HG03280 (cell line): ENCODE measurements at regions not wholly inside any gene's neighbourhood (a gene's known extent, or its start where the extent isn't known, plus 50 kb on each side); places are given as distances from the start of the nearest gene placed in this dataset.
"Not testable (repeated sequence)": the region's sequence is repeated elsewhere in the genome, so short reads cannot be mapped to it uniquely, and the experiment has no call there.

Experiments
- ATAC-seq: cut with Tn5 transposase; IDR thresholded peaks from one replicate; pipeline ENCODE4 v1.9.1; 2021; ENCODE audit warnings: mild to moderate bottlenecking, moderate library complexity; ENCODE audit not compliant: unreplicated experiment

- no peak for ATAC-seq
Measured at GRCh38 chr1:99062192-99062591, 57.5 kb upstream of the PLPPR5 start.

- no peak for ATAC-seq
Measured at GRCh38 chr1:99069146-99069545, 64.5 kb upstream of the PLPPR5 start.

DNA sequence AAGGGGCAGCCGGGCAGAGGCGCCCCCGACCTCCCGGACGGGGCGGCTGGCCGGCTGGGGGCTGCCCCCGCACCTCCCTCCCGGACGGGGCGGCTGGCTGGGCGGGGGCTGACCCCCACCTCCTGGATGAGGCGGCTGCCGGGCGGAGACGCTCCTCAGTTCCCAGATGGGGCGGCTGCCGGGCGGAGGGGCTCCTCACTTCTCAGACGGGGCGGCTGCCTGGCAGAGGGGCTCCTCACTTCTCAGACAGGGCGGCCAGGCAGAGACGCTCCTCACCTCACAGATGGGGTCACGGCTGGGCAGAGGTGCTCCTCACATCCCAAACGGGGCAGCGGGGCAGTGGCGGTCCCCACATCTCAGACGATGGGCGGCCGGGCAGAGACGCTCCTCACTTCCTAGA lies 73.9 kb upstream of the PLPPR5 start:
- ATAC-seq: not testable (repeated sequence)

- ATAC-seq: no peak
Measured at GRCh38 chr1:99082366-99082765, 77.7 kb upstream of the PLPPR5 start.

GRCh38 chr1:99083338-99083737 lies 78.7 kb upstream of the PLPPR5 start:
- ATAC-seq: no peak

DNA sequence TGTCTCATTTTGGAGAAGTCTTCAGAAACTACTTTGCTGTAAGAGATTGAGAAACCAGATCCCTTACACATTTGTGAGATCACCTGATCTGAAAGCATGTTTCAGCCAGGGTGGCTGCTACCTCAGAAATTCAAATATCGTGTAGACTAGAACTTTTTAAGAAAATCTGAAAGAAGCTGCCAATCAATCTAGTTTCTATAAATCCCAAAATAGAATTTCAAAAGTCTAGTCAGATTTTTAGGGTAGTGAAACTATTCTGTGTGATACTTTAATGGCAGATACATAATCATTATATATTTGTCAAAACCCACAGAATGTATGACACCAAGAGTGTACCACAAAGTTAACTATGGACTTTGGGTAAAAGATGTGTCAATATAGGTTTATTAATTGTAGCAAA lies 79.9 kb upstream of the PLPPR5 start:
- ATAC-seq: peak; percentile 74

DNA sequence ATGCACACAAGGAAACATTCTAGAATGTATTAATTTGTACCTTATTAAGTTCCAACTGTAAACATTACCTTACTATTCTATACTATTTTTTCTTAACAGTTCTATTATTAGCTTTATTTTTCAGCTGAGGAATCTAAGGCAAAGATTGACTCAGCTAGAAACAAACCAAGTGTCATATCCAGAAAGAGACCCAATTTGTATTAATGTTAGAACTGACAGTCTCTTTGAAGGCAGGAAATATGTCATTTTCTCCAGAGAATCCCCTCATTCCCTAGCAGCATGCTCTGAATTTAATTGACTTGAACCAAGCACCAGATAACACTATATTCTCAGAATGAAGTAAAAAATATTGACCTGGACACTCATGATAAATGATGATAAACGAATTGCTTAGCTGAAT lies 81.4 kb upstream of the PLPPR5 start:
- no peak for ATAC-seq

DNA sequence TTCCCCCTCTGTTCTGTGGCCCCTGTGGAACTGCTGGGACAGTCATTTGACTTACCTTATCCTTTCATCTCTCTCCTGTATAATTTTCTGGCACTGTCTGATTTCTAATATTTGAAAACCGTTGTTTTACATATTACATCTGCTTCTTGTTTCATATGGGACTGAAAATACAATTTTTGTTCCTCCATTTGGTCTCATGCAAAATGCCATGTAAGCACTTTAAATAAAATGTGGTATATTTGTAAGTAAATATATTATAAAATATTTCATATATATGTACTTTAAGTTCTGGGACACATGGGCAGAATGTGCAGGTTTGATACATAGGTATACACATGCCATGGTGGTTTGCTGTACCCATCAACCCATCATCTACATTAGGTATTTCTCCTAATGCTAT lies 93.9 kb upstream of the PLPPR5 start:
- ATAC-seq: no peak

DNA sequence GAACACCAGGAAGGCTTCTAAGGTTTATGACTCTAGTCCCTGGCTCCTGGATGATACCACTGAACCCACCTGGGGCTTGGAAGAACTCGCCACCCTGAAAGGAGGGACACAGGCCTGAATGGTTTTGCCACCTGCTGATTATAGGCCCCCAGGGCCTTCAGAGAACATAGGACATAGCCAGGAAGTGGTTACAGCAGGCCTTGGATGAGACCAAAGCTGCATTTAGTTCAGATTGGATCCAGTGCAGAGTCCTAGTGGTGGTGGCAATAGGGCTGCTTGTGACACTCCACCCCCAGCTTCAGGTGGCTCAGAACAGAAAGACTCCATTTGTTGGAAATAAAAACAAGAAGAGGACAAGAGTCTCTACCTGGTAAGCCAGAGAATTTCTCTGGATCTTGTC lies 101.6 kb upstream of the PLPPR5 start:
- ATAC-seq: no peak

DNA sequence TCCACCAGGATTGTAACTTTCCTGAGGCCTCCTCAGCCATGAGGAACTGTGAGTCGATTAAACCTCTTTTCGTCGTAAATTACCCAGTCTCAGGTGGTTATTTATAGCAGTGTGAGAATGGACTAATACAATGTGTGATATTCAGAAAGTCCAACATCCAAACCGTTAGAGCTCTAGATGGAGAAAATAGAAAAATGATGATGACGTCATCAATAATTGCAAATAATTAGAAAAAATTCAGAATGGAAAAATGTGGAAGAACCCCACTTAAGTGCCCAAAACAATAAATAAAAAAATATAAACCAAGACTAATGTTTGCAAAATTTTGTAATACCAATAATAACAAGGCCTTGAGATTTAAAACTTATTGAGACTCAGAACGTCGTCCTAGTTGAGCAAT lies 103.0 kb upstream of the PLPPR5 start:
- ATAC-seq: no peak

- no peak for ATAC-seq
Measured at GRCh38 chr1:99110140-99111041, 105.7 kb upstream of the PLPPR5 start.

DNA sequence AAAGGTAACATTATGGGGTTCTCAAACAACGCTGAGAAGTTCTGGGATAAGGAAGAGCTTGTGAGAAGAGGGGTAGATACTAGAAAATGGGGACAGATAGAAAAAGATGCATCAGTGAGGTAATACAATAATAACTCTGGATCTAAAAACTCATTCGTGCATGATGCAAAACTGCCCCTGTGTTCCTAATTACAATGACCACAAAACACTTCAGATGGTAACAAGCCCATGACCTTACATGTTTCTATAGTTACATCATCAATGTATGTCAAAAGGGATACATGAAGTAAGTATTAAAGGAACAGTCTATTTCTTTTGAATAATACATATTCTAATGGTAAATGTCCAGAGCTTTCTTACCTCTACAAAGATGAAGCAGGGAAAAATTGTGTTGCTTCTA lies 110.6 kb upstream of the PLPPR5 start:
- no peak for ATAC-seq

- no peak for ATAC-seq
Measured at GRCh38 chr1:99119188-99119587, 114.5 kb upstream of the PLPPR5 start.

DNA sequence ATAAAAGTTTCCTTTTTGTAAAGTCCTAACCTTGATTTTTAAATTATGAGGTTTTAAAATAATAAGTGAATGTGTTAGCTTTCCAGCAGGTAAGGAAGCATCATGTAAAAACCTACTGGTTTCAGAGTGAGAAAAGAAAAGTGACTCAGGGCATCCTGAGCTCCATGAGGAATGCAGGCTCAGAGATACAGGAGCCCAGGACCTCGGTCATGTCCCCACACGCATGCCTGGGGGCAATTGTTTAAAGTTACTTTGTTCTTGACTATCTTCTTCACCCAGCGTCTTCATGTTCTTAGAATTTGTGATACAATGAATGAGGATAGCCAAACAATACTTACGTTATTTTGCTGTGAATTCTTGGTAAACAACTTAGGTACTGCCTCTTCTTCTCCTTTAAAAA lies 117.4 kb upstream of the PLPPR5 start:
- no peak for ATAC-seq

DNA sequence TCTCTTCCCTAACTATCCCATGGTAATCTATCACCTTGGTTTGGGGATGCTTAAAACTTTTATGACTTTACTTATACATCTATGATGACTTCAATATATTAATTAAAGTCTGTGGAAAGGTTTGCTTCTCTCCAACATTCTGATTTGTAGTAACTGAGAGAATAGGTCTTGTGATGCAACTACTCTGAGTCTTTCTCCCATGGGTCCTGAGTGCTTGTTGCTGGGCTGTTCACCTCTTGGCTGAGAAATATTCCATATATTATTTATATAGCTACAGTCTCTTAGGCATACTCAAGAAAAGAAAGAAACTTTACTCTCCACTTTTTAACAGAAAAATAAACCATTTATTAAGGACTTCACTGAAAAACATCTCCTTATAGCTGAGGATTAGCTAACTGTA lies 119.3 kb upstream of the PLPPR5 start:
- no peak for ATAC-seq

DNA sequence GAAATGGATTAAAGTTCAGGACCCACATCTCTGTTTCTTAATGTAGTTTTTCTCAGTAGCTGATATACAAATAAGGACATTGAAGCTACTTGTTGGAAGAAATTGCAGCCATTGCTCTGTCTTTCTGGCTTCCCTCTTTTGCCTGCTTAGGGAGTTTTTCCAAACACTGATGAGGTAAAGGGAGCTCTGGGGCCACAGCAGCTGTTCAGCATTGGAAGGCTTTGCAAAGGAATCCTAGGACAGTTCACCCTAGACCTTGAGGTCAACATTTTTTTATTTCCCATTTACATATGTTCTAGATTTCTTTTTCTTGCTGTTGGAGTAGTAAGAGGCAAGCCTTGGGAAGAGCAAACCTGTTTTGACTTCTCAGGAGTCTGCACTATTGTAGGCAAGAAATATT lies 126.9 kb upstream of the PLPPR5 start:
- ATAC-seq: no peak

- no peak for ATAC-seq
Measured at GRCh38 chr1:99133756-99134500, 129.3 kb upstream of the PLPPR5 start.

- ATAC-seq: no peak
Measured at GRCh38 chr1:99137554-99138206, 126.6 kb upstream of the PLPPR4 start.

DNA sequence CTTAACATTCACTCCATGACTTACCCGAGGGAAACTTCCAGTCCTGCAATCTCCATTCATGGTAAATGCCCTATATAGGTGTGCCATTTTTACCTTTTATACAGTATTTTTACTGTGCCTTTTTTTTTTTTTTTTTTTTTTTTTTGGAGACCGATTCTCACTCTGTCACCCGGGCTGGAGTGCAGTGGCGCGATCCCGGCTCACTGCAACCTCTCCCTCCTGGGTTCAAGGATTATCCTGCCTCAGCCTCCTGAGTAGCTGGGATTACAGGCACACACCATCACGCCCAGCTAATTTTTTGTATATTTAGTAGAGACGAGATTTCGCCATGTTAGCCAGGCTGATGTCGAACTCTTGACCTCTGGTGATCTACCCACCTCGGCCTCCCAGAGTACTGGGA lies 124.4 kb upstream of the PLPPR4 start:
- no peak for ATAC-seq

DNA sequence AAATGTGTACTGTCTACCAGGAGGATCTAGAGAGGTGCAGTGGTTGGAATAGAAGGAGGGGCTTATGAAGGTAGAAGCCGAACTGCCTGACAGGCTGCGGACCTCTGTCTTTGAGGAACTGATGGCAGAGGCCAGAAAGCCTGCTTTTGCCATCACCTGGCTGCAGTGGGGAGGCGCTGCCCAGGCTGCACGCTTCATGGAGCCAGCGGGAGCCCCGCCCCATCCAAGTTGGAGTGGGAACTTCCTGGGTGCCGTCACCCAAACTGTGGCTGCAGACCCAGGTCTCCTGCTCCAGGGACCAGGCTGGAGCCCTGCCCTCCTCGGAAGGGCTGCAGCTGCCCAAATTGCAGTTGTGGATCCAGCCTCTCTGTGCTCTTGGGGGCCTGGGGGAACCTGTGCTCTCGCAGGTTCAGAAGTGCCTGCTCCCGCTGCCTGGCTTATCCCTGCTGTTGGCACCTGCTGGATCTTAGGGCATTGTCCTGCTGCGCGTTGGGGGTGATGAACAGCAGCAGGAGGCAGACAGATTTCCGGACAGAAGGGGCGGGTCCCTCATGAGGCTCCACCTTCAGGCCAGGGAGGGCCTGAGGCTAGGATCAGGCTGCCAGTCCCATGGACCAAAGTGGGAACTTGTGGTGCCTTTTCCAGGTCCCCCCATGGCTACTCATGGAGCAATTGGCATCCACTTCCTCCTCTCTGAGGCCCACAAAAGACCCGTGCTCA lies 118.0 kb upstream of the PLPPR4 start:
- no peak for ATAC-seq

DNA sequence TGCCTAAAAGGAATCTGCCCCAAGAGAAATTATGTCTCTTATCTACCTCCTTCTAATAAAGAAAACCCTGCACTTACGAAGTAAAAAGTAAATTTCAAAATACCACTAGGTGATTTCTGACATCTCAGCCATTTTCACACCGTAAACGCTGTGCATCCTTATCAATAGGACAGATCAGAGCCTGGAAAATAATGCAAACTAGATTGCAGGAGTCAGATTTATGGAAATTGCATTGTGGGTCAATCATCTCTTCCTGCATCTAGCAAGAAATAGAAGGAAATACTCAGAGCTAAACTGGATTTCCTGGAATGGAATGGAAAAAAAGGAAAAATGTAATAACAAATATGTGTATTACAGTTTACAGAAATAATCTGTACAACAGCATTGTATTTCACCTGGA lies 114.3 kb upstream of the PLPPR4 start:
- no peak for ATAC-seq
